AG04450 (cell line): ENCODE measurements at regions not wholly inside any gene's neighbourhood (a gene's known extent, or its start where the extent isn't known, plus 50 kb on each side); places are given as distances from the start of the nearest gene placed in this dataset.

Source experiments
- CTCF ChIA-PET: fragments of 300-600, 350-600 bp; formaldehyde crosslinking; extraction: SDS; loops from one replicate; lab custom pipeline; 2022; ENCODE audit warnings: antibody characterized with exemption, inconsistent platforms; lab: Charles Lee
- POLR2A ChIA-PET: fragments of 350-600 bp; formaldehyde crosslinking; extraction: SDS; loops from one replicate; lab custom pipeline; 2021; ENCODE audit warnings: antibody characterized with exemption, inconsistent platforms; lab: Yijun Ruan, JAX
- DNase-seq: peaks from one replicate; pipeline ENCODE4 v3.0.0-alpha.2; 2011; ENCODE audit warnings: low read depth, low spot score
- H3K27ac ChIP-seq: one replicate; pipeline ENCODE4 v1.5.1; 2012; ENCODE audit warnings: low read depth, low read length, control low read depth
- H3K27me3 ChIP-seq: one replicate; pipeline ENCODE4 v1.6.0; 2012; ENCODE audit warnings: low read length; ENCODE audit not compliant: control insufficient read depth, insufficient read depth
- H3K4me3 ChIP-seq: 2 replicates; pipeline ENCODE4 v1.5.1; 2011; ENCODE audit warnings: mild to moderate bottlenecking, low read depth, low read length, control low read depth
- H3K9me3 ChIP-seq: 2 replicates; pipeline ENCODE4 v1.5.1; 2012; ENCODE audit warnings: low read length; ENCODE audit not compliant: control insufficient read depth, insufficient read depth
- CTCF ChIP-seq: IDR thresholded peaks from 2 replicates; pipeline ENCODE4 v1.5.1; 2011; ENCODE audit warnings: low read depth, low read length, control low read depth, inconsistent platforms

- POLR2A ChIA-PET, result no interaction called here
Measured at GRCh38 chr6:156313037-156313436, 464.1 kb upstream of the ARID1B start.

DNA sequence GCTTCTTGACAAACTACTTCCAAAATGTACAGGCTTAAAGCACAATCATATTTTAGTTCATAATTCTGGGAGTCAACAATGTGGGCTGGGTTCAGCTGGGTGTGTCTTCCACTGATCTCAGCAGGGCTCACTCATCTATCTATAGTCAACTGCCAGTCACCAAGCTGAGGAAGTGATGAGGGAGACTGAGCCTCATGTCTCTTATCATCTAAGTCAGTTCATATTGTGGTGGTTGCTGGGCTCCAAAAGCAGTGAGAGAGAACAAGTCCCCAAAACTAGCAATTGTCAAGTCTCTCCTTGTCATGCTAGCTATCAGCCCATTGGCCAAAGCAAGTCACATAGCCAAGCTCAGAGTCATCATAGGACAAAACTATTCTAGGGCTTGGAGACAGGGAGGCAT is 465.9 kb upstream of the ARID1B start:
- CTCF ChIA-PET, result no interaction called here
- no peak for DNase-seq
- POLR2A ChIA-PET, result no interaction called here
- Histone ChIP-seq H3K27me3 (no peaks in the 10 kb centered on the region), H3K4me3 (no peak overlapping the region), H3K9me3 (no peaks in the 10 kb centered on the region), H3K27ac (no peak overlapping the region)
- TF ChIP-seq CTCF, result no peak

More at GRCh38 chr6:156313037-156313436, 464.1 kb upstream of the ARID1B start:
- Histone ChIP-seq H3K9me3 (no peaks in the 10 kb centered on the region), H3K27me3 (no peaks in the 10 kb centered on the region), H3K4me3 (no peak overlapping the region), H3K27ac (no peak overlapping the region)
- no peak for DNase-seq
- TF ChIP-seq CTCF, result no peak
- CTCF ChIA-PET, result no interaction called here

DNA sequence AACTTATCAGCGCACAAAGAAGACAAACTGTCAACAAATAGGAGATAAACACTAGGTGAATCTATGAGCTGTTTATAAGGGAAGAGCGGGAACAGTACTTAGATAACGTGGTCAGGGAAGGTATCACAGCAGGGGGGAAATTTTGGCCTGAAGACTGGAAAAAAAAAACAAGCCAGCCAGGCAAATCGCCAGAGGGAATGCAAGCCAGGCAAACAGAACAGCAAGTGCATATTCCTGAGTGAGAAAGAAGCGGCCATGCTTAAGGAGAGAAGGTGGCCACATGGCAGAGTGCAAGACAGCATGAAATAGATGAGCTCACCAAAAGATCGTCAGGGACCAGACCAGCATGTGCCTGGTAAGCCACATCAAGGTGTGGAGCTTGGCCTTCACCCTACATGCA is 466.5 kb upstream of the ARID1B start:
- no peak for TF ChIP-seq CTCF
- Histone ChIP-seq H3K27me3 (no peaks in the 10 kb centered on the region), H3K27ac (no peak overlapping the region), H3K4me3 (no peak overlapping the region), H3K9me3 (no peaks in the 10 kb centered on the region)
- no peak for DNase-seq
- ChIA-PET CTCF (no interaction called here), POLR2A (no interaction called here)

DNA sequence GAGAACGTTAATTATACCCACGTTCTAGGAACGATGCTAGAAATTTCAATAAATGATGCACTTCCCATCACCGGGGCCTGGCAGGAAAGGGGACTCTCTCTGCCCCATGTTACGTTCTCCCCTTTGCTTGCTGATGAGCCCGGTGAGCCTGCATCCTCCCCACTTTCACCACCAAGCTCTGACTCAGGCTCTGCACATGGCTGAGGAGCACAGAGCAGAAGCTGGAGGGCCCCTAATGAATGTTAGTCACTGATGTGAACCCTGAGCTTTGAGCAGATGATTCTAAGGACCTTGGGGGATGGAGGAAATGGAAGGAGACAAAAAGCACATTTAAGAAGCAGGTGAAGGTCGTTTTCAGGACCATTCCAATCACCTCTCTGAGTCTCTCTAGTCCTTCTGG is 468.2 kb upstream of the ARID1B start:
- no peak overlapping the region for H3K27ac ChIP-seq
- H3K4me3 ChIP-seq, result no peak overlapping the region
- DNase-seq, result no peak
- H3K9me3 ChIP-seq, result no peaks in the 10 kb centered on the region
- H3K27me3 ChIP-seq, result no peaks in the 10 kb centered on the region
- TF ChIP-seq CTCF, result no peak
- CTCF ChIA-PET, result no interaction called here
- POLR2A ChIA-PET, result no interaction called here

- Histone ChIP-seq H3K27ac (no peak overlapping the region), H3K27me3 (no peaks in the 10 kb centered on the region), H3K9me3 (no peaks in the 10 kb centered on the region), H3K4me3 (no peak overlapping the region)
- ChIA-PET CTCF (no interaction called here), POLR2A (no interaction called here)
- no peak for DNase-seq
- no peak for TF ChIP-seq CTCF
Measured at GRCh38 chr6:156308604-156309003, 468.6 kb upstream of the ARID1B start.
